ENCODE measurements at regions not wholly inside any gene's neighbourhood (a gene's known extent, or its start where the extent isn't known, plus 50 kb on each side); places are given as distances from the start of the nearest gene placed in this dataset.

- POLR2A ChIA-PET (ENCODE audit: low non-redundant PET): no interaction called here
Observed at GRCh38 chr2:65798641-65799040, 366.2 kb upstream of the SPRED2 start.

DNA sequence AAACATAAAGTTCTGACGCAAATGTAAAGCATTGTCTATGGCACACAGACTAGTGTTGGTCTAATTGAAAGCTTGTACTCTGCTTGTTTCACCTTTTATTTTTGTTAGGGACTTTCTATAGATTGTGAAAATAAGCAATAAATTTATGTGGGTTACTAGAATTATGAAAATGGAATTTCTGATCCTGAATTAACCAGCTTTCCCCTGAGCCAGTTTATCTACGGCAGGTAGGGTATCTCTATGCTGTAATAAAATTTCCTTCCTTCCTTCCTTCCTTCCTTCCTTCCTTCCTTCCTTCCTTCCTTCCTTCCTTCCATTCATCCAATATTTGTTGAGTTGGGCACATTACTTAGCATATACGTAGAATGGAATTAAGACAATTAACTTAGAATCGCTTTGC, 362.6 kb upstream of the SPRED2 start:
- peak overlapping the region; percentile 95 for H3K27ac ChIP-seq (ENCODE audit: low read depth, low read length, poor library complexity, severe bottlenecking)
- peak; percentile 82 for DNase-seq (ENCODE audit: low spot score)
- no peak for TF ChIP-seq EZH2 (IDR thresholded peaks at IDR 0.05; ENCODE audit: borderline replicate concordance, low read depth, low read length, poor library complexity, severe bottlenecking)
- TF ChIP-seq, protein P1, sequence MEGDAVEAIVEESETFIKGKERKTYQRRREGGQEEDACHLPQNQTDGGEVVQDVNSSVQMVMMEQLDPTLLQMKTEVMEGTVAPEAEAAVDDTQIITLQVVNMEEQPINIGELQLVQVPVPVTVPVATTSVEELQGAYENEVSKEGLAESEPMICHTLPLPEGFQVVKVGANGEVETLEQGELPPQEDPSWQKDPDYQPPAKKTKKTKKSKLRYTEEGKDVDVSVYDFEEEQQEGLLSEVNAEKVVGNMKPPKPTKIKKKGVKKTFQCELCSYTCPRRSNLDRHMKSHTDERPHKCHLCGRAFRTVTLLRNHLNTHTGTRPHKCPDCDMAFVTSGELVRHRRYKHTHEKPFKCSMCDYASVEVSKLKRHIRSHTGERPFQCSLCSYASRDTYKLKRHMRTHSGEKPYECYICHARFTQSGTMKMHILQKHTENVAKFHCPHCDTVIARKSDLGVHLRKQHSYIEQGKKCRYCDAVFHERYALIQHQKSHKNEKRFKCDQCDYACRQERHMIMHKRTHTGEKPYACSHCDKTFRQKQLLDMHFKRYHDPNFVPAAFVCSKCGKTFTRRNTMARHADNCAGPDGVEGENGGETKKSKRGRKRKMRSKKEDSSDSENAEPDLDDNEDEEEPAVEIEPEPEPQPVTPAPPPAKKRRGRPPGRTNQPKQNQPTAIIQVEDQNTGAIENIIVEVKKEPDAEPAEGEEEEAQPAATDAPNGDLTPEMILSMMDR (conservative IDR thresholded peaks at IDR 0.05; ENCODE audit: low read depth, low read length): no peak
- H3K4me3 ChIP-seq (ENCODE audit: low read depth, low read length, poor library complexity, severe bottlenecking): no peak overlapping the region
- POLR2A ChIA-PET (ENCODE audit: low non-redundant PET): interaction anchor here (0.7 to 0.9 kb wide), 2 partner anchors 47 to 638 kb away, joined by 3 to 8 read pairs; no protein-coding TSS in a partner anchor
- CTCF ChIA-PET: interaction anchor here (0.7 to 1.0 kb wide), 2 partner anchors 47 to 847 kb away, joined by 3 read pairs; no protein-coding TSS in a partner anchor
- intact Hi-C loops (cut with micrococcal nuclease; ENCODE audit: unreplicated experiment): loop anchor here (1.0 to 10.0 kb wide), 5 partner anchors 47 to 1082 kb away; no protein-coding TSS in a partner anchor
- BruUV-seq (replicated peaks): no TSS peak
- no peaks in the 10 kb centered on the region for H3K9me3 ChIP-seq (ENCODE audit: low read depth, low read length, poor library complexity, severe bottlenecking)
- H3K27me3 ChIP-seq (replicated peaks; ENCODE audit: insufficient read depth, low read depth, low read length, poor library complexity): no peaks in the 10 kb centered on the region
- H3K4me1 ChIP-seq (ENCODE audit: insufficient read depth, low read length, poor library complexity, severe bottlenecking): peaks cover 62% of the 10 kb centered on the region
- no peaks in the 10 kb centered on the region for H3K36me3 ChIP-seq (ENCODE audit: insufficient read depth, low read length, poor library complexity, severe bottlenecking)

More at GRCh38 chr2:65798641-65799040, 366.2 kb upstream of the SPRED2 start:
- intact Hi-C loops (cut with micrococcal nuclease; ENCODE audit: unreplicated experiment): loop anchor here (5.0 to 10.0 kb wide), 4 partner anchors 196 to 1079 kb away; no protein-coding TSS in a partner anchor
- DNase-seq (ENCODE audit: low spot score): no peak
- BruUV-seq (replicated peaks): no TSS peak
- peaks cover 45% of the 10 kb centered on the region for H3K4me1 ChIP-seq (ENCODE audit: insufficient read depth, low read length, poor library complexity, severe bottlenecking)
- CTCF ChIA-PET: no interaction called here
- H3K9me3 ChIP-seq (ENCODE audit: low read depth, low read length, poor library complexity, severe bottlenecking): no peaks in the 10 kb centered on the region
- no peak overlapping the region for H3K4me3 ChIP-seq (ENCODE audit: low read depth, low read length, poor library complexity, severe bottlenecking)
- H3K27me3 ChIP-seq (replicated peaks; ENCODE audit: insufficient read depth, low read depth, low read length, poor library complexity): no peaks in the 10 kb centered on the region
- H3K27ac ChIP-seq (ENCODE audit: low read depth, low read length, poor library complexity, severe bottlenecking): peak overlapping the region; percentile 12
- TF ChIP-seq, protein P1 (conservative IDR thresholded peaks at IDR 0.05; ENCODE audit: low read depth, low read length): no peak
- no peak for TF ChIP-seq EZH2 (IDR thresholded peaks at IDR 0.05; ENCODE audit: borderline replicate concordance, low read depth, low read length, poor library complexity, severe bottlenecking)
- no peaks in the 10 kb centered on the region for H3K36me3 ChIP-seq (ENCODE audit: insufficient read depth, low read length, poor library complexity, severe bottlenecking)

DNA sequence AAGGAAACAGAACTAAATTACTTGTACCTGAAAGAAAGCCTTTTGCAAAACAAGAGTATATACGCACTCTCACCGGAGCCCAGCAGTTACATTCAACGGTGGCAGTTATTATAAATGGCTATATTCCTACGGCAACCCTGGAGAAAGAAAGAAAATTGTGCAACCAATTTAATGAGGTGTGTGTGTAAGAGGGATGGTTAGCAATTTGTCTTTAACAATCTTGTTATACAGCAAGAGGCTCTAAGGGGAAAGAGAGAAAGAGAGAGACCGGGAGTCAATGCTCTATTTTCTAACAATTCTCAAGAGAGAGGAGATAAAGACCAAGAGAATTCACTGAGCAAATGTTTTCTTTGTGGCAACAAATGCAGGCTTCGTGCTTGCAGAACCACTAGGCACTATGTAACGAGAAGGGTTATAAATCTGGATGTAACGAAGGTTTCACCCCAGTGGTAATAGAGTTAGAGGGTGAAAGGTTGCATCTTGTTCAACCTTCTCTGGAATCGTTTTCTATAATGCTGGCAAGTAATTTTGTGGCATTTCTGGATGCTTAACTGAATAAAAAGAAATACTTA, 359.1 kb upstream of the SPRED2 start:
- ChIA-PET CTCF (no interaction called here), POLR2A (ENCODE audit: low non-redundant PET) (no interaction called here)
- DNase-seq (ENCODE audit: low spot score): peak; percentile 29
- peaks cover 46% of the 10 kb centered on the region for H3K4me1 ChIP-seq (ENCODE audit: insufficient read depth, low read length, poor library complexity, severe bottlenecking)
- intact Hi-C loops (cut with micrococcal nuclease; ENCODE audit: unreplicated experiment): loop anchor here (10.0 kb wide), 1 partner anchor 203 kb away; no protein-coding TSS in a partner anchor
- no peaks in the 10 kb centered on the region for H3K27me3 ChIP-seq (replicated peaks; ENCODE audit: insufficient read depth, low read depth, low read length, poor library complexity)
- H3K36me3 ChIP-seq (ENCODE audit: insufficient read depth, low read length, poor library complexity, severe bottlenecking): no peaks in the 10 kb centered on the region
- no peaks in the 10 kb centered on the region for H3K9me3 ChIP-seq (ENCODE audit: low read depth, low read length, poor library complexity, severe bottlenecking)
- H3K27ac ChIP-seq (ENCODE audit: low read depth, low read length, poor library complexity, severe bottlenecking): peak overlapping the region; percentile 74
- BruUV-seq (replicated peaks): no TSS peak
- TF ChIP-seq EZH2 (IDR thresholded peaks at IDR 0.05; ENCODE audit: borderline replicate concordance, low read depth, low read length, poor library complexity, severe bottlenecking): no peak
- TF ChIP-seq, protein P1 (conservative IDR thresholded peaks at IDR 0.05; ENCODE audit: low read depth, low read length): no peak
- no peak overlapping the region for H3K4me3 ChIP-seq (ENCODE audit: low read depth, low read length, poor library complexity, severe bottlenecking)
